ENCODE measurements at regions not wholly inside any gene's neighbourhood (a gene's known extent, or its start where the extent isn't known, plus 50 kb on each side); places are given as distances from the start of the nearest gene placed in this dataset.
"Not testable (repeated sequence)": the region's sequence is repeated elsewhere in the genome, so short reads cannot be mapped to it uniquely, and the experiment has no call there.

GRCh38 chr17:83025636-83026280 is 53.7 kb upstream of the METRNL start (continued):
- TF ChIP-seq SNIP1 (IDR thresholded peaks at IDR 0.05; ENCODE audit: low read depth): no peak

DNA sequence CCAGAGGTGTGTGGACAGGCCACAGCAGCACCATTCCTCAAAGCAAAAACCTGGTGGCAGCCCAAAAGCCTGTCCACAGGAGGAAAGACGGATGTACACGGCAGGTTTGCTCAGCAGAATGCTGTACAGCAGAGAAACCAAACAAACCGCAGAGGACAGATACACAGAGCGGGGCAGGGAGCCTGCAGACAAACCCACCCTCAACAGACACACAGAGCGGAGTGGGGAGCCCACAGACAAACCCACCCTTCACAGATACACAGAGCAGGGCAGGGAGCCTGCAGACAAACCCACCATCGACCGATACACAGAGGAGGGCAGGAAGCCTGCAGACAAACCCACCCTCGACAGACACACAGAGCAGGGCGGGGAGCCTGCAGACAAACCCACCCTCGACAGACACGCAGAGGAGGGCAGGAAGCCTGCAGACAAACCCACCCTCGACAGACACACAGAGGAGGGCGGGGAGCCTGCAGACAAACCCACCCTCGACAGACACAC is 53.0 kb upstream of the METRNL start:
- Histone ChIP-seq H3K36me3 (ENCODE audit: control insufficient read depth, insufficient read depth, low read length) (peaks cover 6% of the 10 kb centered on the region; the same call in 2 of the 3 replicates), H4K20me1 (replicated peaks; ENCODE audit: control insufficient read depth, insufficient read depth, low read length) (no peaks in the 10 kb centered on the region), H3K27ac (ENCODE audit: extremely low read depth, low read depth, low read length) (no peak overlapping the region), H3K9ac (ENCODE audit: insufficient read depth in 1 of 2, low read depth in 2 of 2, low read length in 2 of 2) (no peak overlapping the region), H3K4me2 (ENCODE audit: insufficient read depth, low read length) (no peak overlapping the region), H3K4me1 (replicated peaks in 1 of 2; ENCODE audit: control insufficient read depth in 2 of 2, insufficient read depth in 2 of 2, low read length in 2 of 2) (peaks cover 0 to 12% of the 10 kb centered on the region in 2 experiments; a peak in 2 of 5 replicates), H3K4me3 (no peak overlapping the region), H2AFZ (ENCODE audit: low read depth, low read length) (no peak overlapping the region), H3K9me1 (ENCODE audit: control insufficient read depth, insufficient read depth, low read length) (no peaks in the 10 kb centered on the region), H3K27me3 (ENCODE audit: control insufficient read depth in 2 of 2, insufficient read depth in 2 of 2, low read length in 2 of 2) (no peaks in the 10 kb centered on the region), H3K9me3 (replicated peaks; ENCODE audit: control insufficient read depth, insufficient read depth, low read depth, low read length) (no peaks in the 10 kb centered on the region), H3K79me2 (ENCODE audit: control insufficient read depth, insufficient read depth, low read length) (no peaks in the 10 kb centered on the region)
- intact Hi-C loops (cut with micrococcal nuclease) (no loop called here), in situ Hi-C loops (cut with MboI) (no loop called here)
- ChIA-PET POLR2A (no interaction called here), CTCF (ENCODE audit: low intra/inter-chr PET ratio) (no interaction called here)
- ATAC-seq: no peak
- WGBS (ENCODE audit: insufficient coverage, low coverage, missing lambda C conversion rate): 53% methylated on average over 13 of the region's 14 CpGs
- DNase-seq (ENCODE audit: extremely low read depth in 1 of 4, low spot score in 3 of 4): no peak
- no peak for FAIRE-seq
- BruUV-seq (replicated peaks): no TSS peak
- TF ChIP-seq ZNF175 (CRISPR knock-in tag; IDR thresholded peaks at IDR 0.05; ENCODE audit: low read depth) (no peak), ILF3 (IDR thresholded peaks at IDR 0.05; ENCODE audit: borderline replicate concordance) (no peak), XRCC3 (IDR thresholded peaks at IDR 0.05) (no peak), PHF21A (IDR thresholded peaks at IDR 0.05; ENCODE audit: borderline replicate concordance, low read depth) (no peak)

- H3K79me2 ChIP-seq (ENCODE audit: control insufficient read depth, insufficient read depth, low read length); ATAC-seq; CTCF ChIA-PET (ENCODE audit: low intra/inter-chr PET ratio); H3K36me3 ChIP-seq (ENCODE audit: control insufficient read depth, insufficient read depth, low read length); H3K9me1 ChIP-seq (ENCODE audit: control insufficient read depth, insufficient read depth, low read length); DNase-seq (ENCODE audit: extremely low read depth in 1 of 4, low spot score in 3 of 4); H3K27me3 ChIP-seq (ENCODE audit: control insufficient read depth in 2 of 2, insufficient read depth in 2 of 2, low read length in 2 of 2); H4K20me1 ChIP-seq (replicated peaks; ENCODE audit: control insufficient read depth, insufficient read depth, low read length); H3K27ac ChIP-seq (ENCODE audit: extremely low read depth, low read depth, low read length); H3K4me2 ChIP-seq (ENCODE audit: insufficient read depth, low read length); in situ Hi-C loops (cut with MboI); H2AFZ ChIP-seq (ENCODE audit: low read depth, low read length); intact Hi-C loops (cut with micrococcal nuclease); POLR2A ChIA-PET; H3K9ac ChIP-seq (ENCODE audit: insufficient read depth in 1 of 2, low read depth in 2 of 2, low read length in 2 of 2); BruUV-seq (replicated peaks); FAIRE-seq; H3K4me3 ChIP-seq; H3K9me3 ChIP-seq (replicated peaks; ENCODE audit: control insufficient read depth, insufficient read depth, low read depth, low read length): not testable (repeated sequence)
- WGBS (ENCODE audit: insufficient coverage, low coverage, missing lambda C conversion rate): 58% methylated on average over 11 of the region's 11 CpGs
- peaks cover 0 to 12% of the 10 kb centered on the region in 2 experiments; a peak in 2 of 5 replicates for H3K4me1 ChIP-seq (replicated peaks in 1 of 2; ENCODE audit: control insufficient read depth in 2 of 2, insufficient read depth in 2 of 2, low read length in 2 of 2)
These were observed 52.5 kb upstream of the METRNL start for GRCh38 chr17:83026921-83027320.

Measured in K562 (cell line).